Nephron (organoid): ENCODE measurements at regions not wholly inside any gene's neighbourhood (a gene's known extent, or its start where the extent isn't known, plus 50 kb on each side); places are given as distances from the start of the nearest gene placed in this dataset.

Source experiments
- H3K27ac Mint-ChIP-seq, 3 experiments: 2 replicates each; pipeline ENCODE4 v1.8.0; 2020; ENCODE audit warnings: mixed read lengths in 3 of 3, mild to moderate bottlenecking in 2 of 3, moderate library complexity in 1 of 3
- H3K27me3 Mint-ChIP-seq: 2 replicates; pipeline ENCODE4 v1.8.0; 2021; ENCODE audit warnings: low read depth, mild to moderate bottlenecking, moderate library complexity, mixed read lengths
- H3K36me3 Mint-ChIP-seq: 2 replicates; pipeline ENCODE4 v1.8.0; 2020; ENCODE audit warnings: low read depth, mixed read lengths
- H3K4me1 Mint-ChIP-seq: 2 replicates; pipeline ENCODE4 v1.8.0; 2020; ENCODE audit warnings: mixed read lengths
- H3K4me3 Mint-ChIP-seq, 3 experiments: 2 replicates each; pipeline ENCODE4 v1.8.0; 2020; ENCODE audit warnings: mild to moderate bottlenecking in 3 of 3, mixed read lengths in 3 of 3, moderate library complexity in 2 of 3
- H3K9me3 Mint-ChIP-seq: 2 replicates; pipeline ENCODE4 v1.8.0; 2020; ENCODE audit warnings: mixed read lengths
- TF ChIP-seq, protein P1 (sequence below), 3 experiments: fragments of 200-600 bp; sonication (generic); IDR thresholded peaks; one replicate each; pipeline ENCODE4 v1.5.0; 2021; ENCODE audit warnings: antibody characterized with exemption in 3 of 3; ENCODE audit not compliant: unreplicated experiment in 3 of 3

GRCh38 chr5:68734781-68735180, 359.0 kb upstream of the SLC30A5 start:
- Mint-ChIP-seq H3K4me3 (no peak overlapping the region), H3K27me3 (no peaks in the 10 kb centered on the region), H3K27ac (no peak overlapping the region), H3K36me3 (no peaks in the 10 kb centered on the region), H3K9me3 (no peaks in the 10 kb centered on the region), H3K4me1 (peaks cover 39% of the 10 kb centered on the region)
- TF ChIP-seq, protein P1, sequence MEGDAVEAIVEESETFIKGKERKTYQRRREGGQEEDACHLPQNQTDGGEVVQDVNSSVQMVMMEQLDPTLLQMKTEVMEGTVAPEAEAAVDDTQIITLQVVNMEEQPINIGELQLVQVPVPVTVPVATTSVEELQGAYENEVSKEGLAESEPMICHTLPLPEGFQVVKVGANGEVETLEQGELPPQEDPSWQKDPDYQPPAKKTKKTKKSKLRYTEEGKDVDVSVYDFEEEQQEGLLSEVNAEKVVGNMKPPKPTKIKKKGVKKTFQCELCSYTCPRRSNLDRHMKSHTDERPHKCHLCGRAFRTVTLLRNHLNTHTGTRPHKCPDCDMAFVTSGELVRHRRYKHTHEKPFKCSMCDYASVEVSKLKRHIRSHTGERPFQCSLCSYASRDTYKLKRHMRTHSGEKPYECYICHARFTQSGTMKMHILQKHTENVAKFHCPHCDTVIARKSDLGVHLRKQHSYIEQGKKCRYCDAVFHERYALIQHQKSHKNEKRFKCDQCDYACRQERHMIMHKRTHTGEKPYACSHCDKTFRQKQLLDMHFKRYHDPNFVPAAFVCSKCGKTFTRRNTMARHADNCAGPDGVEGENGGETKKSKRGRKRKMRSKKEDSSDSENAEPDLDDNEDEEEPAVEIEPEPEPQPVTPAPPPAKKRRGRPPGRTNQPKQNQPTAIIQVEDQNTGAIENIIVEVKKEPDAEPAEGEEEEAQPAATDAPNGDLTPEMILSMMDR (IDR thresholded peaks at IDR 0.05; ENCODE audit: unreplicated experiment in 3 of 3), result no peak

- Mint-ChIP-seq H3K36me3 (no peaks in the 10 kb centered on the region), H3K27me3 (no peaks in the 10 kb centered on the region), H3K4me3 (no peak overlapping the region), H3K4me1 (peaks cover 30% of the 10 kb centered on the region), H3K9me3 (no peaks in the 10 kb centered on the region), H3K27ac (no peak overlapping the region)
- TF ChIP-seq, protein P1 (IDR thresholded peaks at IDR 0.05; ENCODE audit: unreplicated experiment in 3 of 3), result no peak
Observed at GRCh38 chr5:68738236-68738635, 355.6 kb upstream of the SLC30A5 start.

DNA sequence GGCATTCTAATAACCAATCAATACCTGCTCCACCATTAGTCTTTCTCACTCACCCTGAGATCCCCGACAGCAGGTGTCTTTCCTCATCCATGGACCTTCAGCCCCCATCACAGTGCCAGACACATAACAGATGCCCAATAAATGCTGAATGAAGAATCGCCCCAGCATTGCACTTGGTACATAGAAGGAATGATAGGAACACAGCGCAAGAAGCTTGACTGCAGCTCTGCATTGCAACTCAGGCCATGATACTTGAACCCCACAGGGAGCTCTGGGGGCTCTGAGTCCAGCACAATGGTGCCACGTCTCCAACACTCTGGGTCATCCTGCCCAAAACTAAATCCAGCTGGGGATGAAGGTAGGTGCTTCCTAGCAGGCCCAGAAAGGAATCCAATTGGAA, 355.0 kb upstream of the SLC30A5 start:
- H3K36me3 Mint-ChIP-seq, result no peaks in the 10 kb centered on the region
- peaks cover 36% of the 10 kb centered on the region for H3K4me1 Mint-ChIP-seq
- TF ChIP-seq, protein P1 (IDR thresholded peaks at IDR 0.05; ENCODE audit: unreplicated experiment in 3 of 3), result no peak
- H3K27me3 Mint-ChIP-seq, result no peaks in the 10 kb centered on the region
- H3K9me3 Mint-ChIP-seq, result no peaks in the 10 kb centered on the region
- H3K27ac Mint-ChIP-seq, result peak overlapping the region in 1 of 3 experiments; percentile 31
- H3K4me3 Mint-ChIP-seq, result no peak overlapping the region

DNA sequence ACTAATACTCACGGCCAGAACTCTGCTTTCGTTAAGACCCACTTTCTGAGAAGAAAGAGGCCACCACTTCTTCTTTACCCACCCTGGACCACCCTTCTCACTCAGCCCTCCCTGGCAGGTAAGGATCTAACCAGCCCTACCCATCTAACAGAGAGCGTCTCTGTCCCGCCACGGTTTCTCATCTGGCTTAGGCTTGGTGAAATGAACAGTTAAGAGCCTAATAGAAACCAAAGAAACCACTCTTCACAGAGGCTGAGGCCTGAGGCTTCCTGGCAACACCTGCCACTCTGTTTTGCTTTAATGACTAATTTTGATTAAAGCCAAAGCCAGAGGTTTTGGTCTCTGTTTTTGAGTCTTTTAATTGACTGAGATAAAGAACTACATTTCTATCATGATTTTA, 354.1 kb upstream of the SLC30A5 start:
- Mint-ChIP-seq H3K9me3 (no peaks in the 10 kb centered on the region), H3K4me1 (peaks cover 43% of the 10 kb centered on the region), H3K27me3 (no peaks in the 10 kb centered on the region), H3K36me3 (no peaks in the 10 kb centered on the region), H3K4me3 (no peak overlapping the region), H3K27ac (peak overlapping the region in 1 of 3 experiments; percentile 48)
- TF ChIP-seq, protein P1 (IDR thresholded peaks at IDR 0.05; ENCODE audit: unreplicated experiment in 3 of 3), result no peak

GRCh38 chr5:68740226-68740910, 353.4 kb upstream of the SLC30A5 start:
- H3K27ac Mint-ChIP-seq, result peak overlapping the region in 2 of 3 experiments; percentile 48 to 54
- no peaks in the 10 kb centered on the region for H3K27me3 Mint-ChIP-seq
- H3K4me1 Mint-ChIP-seq, result peaks cover 49% of the 10 kb centered on the region
- no peak overlapping the region for H3K4me3 Mint-ChIP-seq
- TF ChIP-seq, protein P1 (IDR thresholded peaks at IDR 0.05; ENCODE audit: unreplicated experiment in 3 of 3), result no peak
- no peaks in the 10 kb centered on the region for H3K9me3 Mint-ChIP-seq
- H3K36me3 Mint-ChIP-seq, result no peaks in the 10 kb centered on the region

DNA sequence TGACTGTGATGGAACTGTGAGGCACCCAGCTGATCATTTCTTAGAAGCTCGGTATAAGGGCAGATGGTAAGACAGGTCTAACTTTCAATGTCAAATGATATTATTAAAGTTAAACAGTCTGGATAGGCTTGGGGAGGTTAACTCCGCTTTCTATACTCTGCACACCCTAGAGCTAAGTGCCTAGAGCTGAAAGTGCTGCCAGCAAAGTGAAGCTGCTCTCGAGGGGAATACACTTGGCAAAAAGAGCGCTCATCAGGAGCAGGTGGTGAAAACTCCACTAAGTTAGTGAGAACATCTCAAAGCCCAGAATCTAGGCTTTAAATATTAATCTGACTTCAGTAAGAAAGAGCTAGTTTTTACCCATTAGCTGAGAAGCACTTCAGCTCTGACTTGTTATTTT, 349.6 kb upstream of the SLC30A5 start:
- H3K4me1 Mint-ChIP-seq, result peaks cover 68% of the 10 kb centered on the region
- TF ChIP-seq, protein P1 (IDR thresholded peaks at IDR 0.05; ENCODE audit: unreplicated experiment in 3 of 3), result no peak
- no peaks in the 10 kb centered on the region for H3K36me3 Mint-ChIP-seq

More for the DNA sequence above, 349.6 kb upstream of the SLC30A5 start:
- Mint-ChIP-seq H3K4me3 (no peak overlapping the region), H3K27ac (peak overlapping the region; percentile 16 to 95 (median 88)), H3K27me3 (no peaks in the 10 kb centered on the region), H3K9me3 (no peaks in the 10 kb centered on the region)
